ENCODE measurements at regions not wholly inside any gene's neighbourhood (a gene's known extent, or its start where the extent isn't known, plus 50 kb on each side); places are given as distances from the start of the nearest gene placed in this dataset.
A peak's percentile ranks its signal among the peaks of the same experiment; 100 is the strongest.

- Histone ChIP-seq H3F3A (replicated peaks; ENCODE audit: low read depth) (no peaks in the 10 kb centered on the region), H3K36me3 (ENCODE audit: insufficient read depth) (no peaks in the 10 kb centered on the region), H3K9me2 (ENCODE audit: insufficient read depth) (no peaks in the 10 kb centered on the region), H2AFZ (no peak overlapping the region), H3K27me3 (ENCODE audit: insufficient read depth) (no peaks in the 10 kb centered on the region), H4K20me1 (replicated peaks; ENCODE audit: insufficient read depth) (no peaks in the 10 kb centered on the region), H3K4me2 (no peak overlapping the region), H3K4me1 (ENCODE audit: insufficient read depth) (no peaks in the 10 kb centered on the region), H3K79me2 (replicated peaks; ENCODE audit: insufficient read depth) (no peaks in the 10 kb centered on the region), H3K4me3 (no peak overlapping the region), H3K27ac (ENCODE audit: low read depth) (no peak overlapping the region)
- H3K27ac Mint-ChIP-seq = peak overlapping the region; percentile 70
- no peaks in the 10 kb centered on the region for H3K27me3 Mint-ChIP-seq (ENCODE audit: insufficient read depth, low read depth, poor library complexity)
- H3K9me3 Mint-ChIP-seq = no peaks in the 10 kb centered on the region
- no peak for ATAC-seq
- no peaks in the 10 kb centered on the region for H3K36me3 Mint-ChIP-seq (ENCODE audit: low read depth)
- H3K4me1 Mint-ChIP-seq = peaks cover 6% of the 10 kb centered on the region; the same call in 2 of the 3 replicates
- TF ChIP-seq STAT1 (IDR thresholded peaks at IDR 0.05; ENCODE audit: unreplicated experiment) = no peak
- TF ChIP-seq JUNB (IDR thresholded peaks at IDR 0.05; ENCODE audit: unreplicated experiment) = no peak
- no peak for TF ChIP-seq ZNF114 (CRISPR knock-in tag; IDR thresholded peaks at IDR 0.05)
- no peak for TF ChIP-seq CREB1 (CRISPR knock-in tag; IDR thresholded peaks at IDR 0.05; ENCODE audit: low read depth)
- TF ChIP-seq, protein P1, sequence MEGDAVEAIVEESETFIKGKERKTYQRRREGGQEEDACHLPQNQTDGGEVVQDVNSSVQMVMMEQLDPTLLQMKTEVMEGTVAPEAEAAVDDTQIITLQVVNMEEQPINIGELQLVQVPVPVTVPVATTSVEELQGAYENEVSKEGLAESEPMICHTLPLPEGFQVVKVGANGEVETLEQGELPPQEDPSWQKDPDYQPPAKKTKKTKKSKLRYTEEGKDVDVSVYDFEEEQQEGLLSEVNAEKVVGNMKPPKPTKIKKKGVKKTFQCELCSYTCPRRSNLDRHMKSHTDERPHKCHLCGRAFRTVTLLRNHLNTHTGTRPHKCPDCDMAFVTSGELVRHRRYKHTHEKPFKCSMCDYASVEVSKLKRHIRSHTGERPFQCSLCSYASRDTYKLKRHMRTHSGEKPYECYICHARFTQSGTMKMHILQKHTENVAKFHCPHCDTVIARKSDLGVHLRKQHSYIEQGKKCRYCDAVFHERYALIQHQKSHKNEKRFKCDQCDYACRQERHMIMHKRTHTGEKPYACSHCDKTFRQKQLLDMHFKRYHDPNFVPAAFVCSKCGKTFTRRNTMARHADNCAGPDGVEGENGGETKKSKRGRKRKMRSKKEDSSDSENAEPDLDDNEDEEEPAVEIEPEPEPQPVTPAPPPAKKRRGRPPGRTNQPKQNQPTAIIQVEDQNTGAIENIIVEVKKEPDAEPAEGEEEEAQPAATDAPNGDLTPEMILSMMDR (conservative IDR thresholded peaks at IDR 0.05; ENCODE audit: low read depth in 2 of 2) = no peak
- TF ChIP-seq REST (IDR thresholded peaks at IDR 0.05; ENCODE audit: unreplicated experiment) = no peak
- no peak for TF ChIP-seq ETS1 (IDR thresholded peaks at IDR 0.05)
- no peak for TF ChIP-seq EZH2phosphoT487 (IDR thresholded peaks at IDR 0.05; ENCODE audit: unreplicated experiment)
- no peak for TF ChIP-seq NANOG (IDR thresholded peaks at IDR 0.05; ENCODE audit: borderline replicate concordance)
- TF ChIP-seq ZNF331 (CRISPR knock-in tag; IDR thresholded peaks at IDR 0.05; ENCODE audit: low read depth) = no peak
- no peak for TF ChIP-seq EZH2 (IDR thresholded peaks at IDR 0.05; ENCODE audit: low read depth, unreplicated experiment)
- TF ChIP-seq, protein P2, sequence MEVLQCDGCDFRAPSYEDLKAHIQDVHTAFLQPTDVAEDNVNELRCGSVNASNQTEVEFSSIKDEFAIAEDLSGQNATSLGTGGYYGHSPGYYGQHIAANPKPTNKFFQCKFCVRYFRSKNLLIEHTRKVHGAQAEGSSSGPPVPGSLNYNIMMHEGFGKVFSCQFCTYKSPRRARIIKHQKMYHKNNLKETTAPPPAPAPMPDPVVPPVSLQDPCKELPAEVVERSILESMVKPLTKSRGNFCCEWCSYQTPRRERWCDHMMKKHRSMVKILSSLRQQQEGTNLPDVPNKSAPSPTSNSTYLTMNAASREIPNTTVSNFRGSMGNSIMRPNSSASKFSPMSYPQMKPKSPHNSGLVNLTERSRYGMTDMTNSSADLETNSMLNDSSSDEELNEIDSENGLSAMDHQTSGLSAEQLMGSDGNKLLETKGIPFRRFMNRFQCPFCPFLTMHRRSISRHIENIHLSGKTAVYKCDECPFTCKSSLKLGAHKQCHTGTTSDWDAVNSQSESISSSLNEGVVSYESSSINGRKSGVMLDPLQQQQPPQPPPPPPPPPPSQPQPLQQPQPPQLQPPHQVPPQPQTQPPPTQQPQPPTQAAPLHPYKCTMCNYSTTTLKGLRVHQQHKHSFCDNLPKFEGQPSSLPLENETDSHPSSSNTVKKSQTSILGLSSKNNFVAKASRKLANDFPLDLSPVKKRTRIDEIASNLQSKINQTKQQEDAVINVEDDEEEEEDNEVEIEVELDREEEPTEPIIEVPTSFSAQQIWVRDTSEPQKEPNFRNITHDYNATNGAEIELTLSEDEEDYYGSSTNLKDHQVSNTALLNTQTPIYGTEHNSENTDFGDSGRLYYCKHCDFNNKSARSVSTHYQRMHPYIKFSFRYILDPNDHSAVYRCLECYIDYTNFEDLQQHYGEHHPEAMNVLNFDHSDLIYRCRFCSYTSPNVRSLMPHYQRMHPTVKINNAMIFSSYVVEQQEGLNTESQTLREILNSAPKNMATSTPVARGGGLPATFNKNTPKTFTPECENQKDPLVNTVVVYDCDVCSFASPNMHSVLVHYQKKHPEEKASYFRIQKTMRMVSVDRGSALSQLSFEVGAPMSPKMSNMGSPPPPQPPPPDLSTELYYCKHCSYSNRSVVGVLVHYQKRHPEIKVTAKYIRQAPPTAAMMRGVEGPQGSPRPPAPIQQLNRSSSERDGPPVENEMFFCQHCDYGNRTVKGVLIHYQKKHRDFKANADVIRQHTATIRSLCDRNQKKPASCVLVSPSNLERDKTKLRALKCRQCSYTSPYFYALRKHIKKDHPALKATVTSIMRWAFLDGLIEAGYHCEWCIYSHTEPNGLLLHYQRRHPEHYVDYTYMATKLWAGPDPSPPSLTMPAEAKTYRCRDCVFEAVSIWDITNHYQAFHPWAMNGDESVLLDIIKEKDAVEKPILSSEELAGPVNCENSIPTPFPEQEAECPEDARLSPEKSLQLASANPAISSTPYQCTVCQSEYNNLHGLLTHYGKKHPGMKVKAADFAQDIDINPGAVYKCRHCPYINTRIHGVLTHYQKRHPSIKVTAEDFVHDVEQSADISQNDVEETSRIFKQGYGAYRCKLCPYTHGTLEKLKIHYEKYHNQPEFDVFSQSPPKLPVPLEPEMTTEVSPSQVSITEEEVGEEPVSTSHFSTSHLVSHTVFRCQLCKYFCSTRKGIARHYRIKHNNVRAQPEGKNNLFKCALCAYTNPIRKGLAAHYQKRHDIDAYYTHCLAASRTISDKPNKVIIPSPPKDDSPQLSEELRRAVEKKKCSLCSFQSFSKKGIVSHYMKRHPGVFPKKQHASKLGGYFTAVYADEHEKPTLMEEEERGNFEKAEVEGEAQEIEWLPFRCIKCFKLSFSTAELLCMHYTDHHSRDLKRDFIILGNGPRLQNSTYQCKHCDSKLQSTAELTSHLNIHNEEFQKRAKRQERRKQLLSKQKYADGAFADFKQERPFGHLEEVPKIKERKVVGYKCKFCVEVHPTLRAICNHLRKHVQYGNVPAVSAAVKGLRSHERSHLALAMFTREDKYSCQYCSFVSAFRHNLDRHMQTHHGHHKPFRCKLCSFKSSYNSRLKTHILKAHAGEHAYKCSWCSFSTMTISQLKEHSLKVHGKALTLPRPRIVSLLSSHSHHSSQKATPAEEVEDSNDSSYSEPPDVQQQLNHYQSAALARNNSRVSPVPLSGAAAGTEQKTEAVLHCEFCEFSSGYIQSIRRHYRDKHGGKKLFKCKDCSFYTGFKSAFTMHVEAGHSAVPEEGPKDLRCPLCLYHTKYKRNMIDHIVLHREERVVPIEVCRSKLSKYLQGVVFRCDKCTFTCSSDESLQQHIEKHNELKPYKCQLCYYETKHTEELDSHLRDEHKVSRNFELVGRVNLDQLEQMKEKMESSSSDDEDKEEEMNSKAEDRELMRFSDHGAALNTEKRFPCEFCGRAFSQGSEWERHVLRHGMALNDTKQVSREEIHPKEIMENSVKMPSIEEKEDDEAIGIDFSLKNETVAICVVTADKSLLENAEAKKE (CRISPR knock-in tag; IDR thresholded peaks at IDR 0.05) = no peak
- TF ChIP-seq POLR2AphosphoS5 (IDR thresholded peaks at IDR 0.05; ENCODE audit: low read depth) = no peak
- H3K4me3 Mint-ChIP-seq = no peak overlapping the region
- no peak for DNase-seq (ENCODE audit: low spot score)
These were observed 311.1 kb downstream of the NR4A2 start for GRCh38 chr2:156021146-156022040.

Measured in GM23338 (cell line).